ENCODE measurements at regions not wholly inside any gene's neighbourhood (a gene's known extent, or its start where the extent isn't known, plus 50 kb on each side); places are given as distances from the start of the nearest gene placed in this dataset.

- Histone ChIP-seq H3K9me3 (no peaks in the 10 kb centered on the region), H3K4me1 (ENCODE audit: control insufficient read depth in 1 of 2, insufficient read depth in 1 of 2, low read depth in 1 of 2, low read length in 1 of 2) (no peaks in the 10 kb centered on the region), H3K36me3 (no peaks in the 10 kb centered on the region), H3K4me3 (ENCODE audit: low read depth in 1 of 2, low read length in 1 of 2) (no peak overlapping the region), H3K27ac (no peak overlapping the region), H3K27me3 (no peaks in the 10 kb centered on the region)
- TF ChIP-seq CTCF (IDR thresholded peaks at IDR 0.05): no peak
Observed at GRCh38 chrX:20333672-20334071, 67.0 kb upstream of the RPS6KA3 start.

GRCh38 chrX:20330545-20330944 lies 63.8 kb upstream of the RPS6KA3 start:
- no peak for TF ChIP-seq CTCF (IDR thresholded peaks at IDR 0.05)
- no peaks in the 10 kb centered on the region for H3K9me3 ChIP-seq
- H3K4me1 ChIP-seq (ENCODE audit: control insufficient read depth in 1 of 2, insufficient read depth in 1 of 2, low read depth in 1 of 2, low read length in 1 of 2): no peaks in the 10 kb centered on the region
- no peak overlapping the region for H3K27ac ChIP-seq
- H3K36me3 ChIP-seq: no peaks in the 10 kb centered on the region
- H3K27me3 ChIP-seq: no peaks in the 10 kb centered on the region
- H3K4me3 ChIP-seq (ENCODE audit: low read depth in 1 of 2, low read length in 1 of 2): no peak overlapping the region

- H3K27ac ChIP-seq: no peak overlapping the region
- no peaks in the 10 kb centered on the region for H3K9me3 ChIP-seq
- H3K36me3 ChIP-seq: no peaks in the 10 kb centered on the region
- H3K4me3 ChIP-seq (ENCODE audit: low read depth in 1 of 2, low read length in 1 of 2): no peak overlapping the region
- H3K27me3 ChIP-seq: no peaks in the 10 kb centered on the region
- TF ChIP-seq CTCF (IDR thresholded peaks at IDR 0.05): no peak
- no peaks in the 10 kb centered on the region for H3K4me1 ChIP-seq (ENCODE audit: control insufficient read depth in 1 of 2, insufficient read depth in 1 of 2, low read depth in 1 of 2, low read length in 1 of 2)
Observed at GRCh38 chrX:20329435-20329834, 62.7 kb upstream of the RPS6KA3 start.

- Histone ChIP-seq H3K27me3 (no peaks in the 10 kb centered on the region), H3K27ac (no peak overlapping the region), H3K36me3 (no peaks in the 10 kb centered on the region), H3K4me1 (ENCODE audit: control insufficient read depth in 1 of 2, insufficient read depth in 1 of 2, low read depth in 1 of 2, low read length in 1 of 2) (no peaks in the 10 kb centered on the region), H3K4me3 (ENCODE audit: low read depth in 1 of 2, low read length in 1 of 2) (no peak overlapping the region), H3K9me3 (no peaks in the 10 kb centered on the region)
- no peak for TF ChIP-seq CTCF (IDR thresholded peaks at IDR 0.05)
Observed at GRCh38 chrX:20325786-20326388, 59.2 kb upstream of the RPS6KA3 start.

- TF ChIP-seq CTCF (IDR thresholded peaks at IDR 0.05): no peak
- Histone ChIP-seq H3K4me1 (ENCODE audit: control insufficient read depth in 1 of 2, insufficient read depth in 1 of 2, low read depth in 1 of 2, low read length in 1 of 2) (no peaks in the 10 kb centered on the region), H3K4me3 (ENCODE audit: low read depth in 1 of 2, low read length in 1 of 2) (no peak overlapping the region), H3K36me3 (no peaks in the 10 kb centered on the region), H3K27ac (no peak overlapping the region), H3K27me3 (no peaks in the 10 kb centered on the region), H3K9me3 (no peaks in the 10 kb centered on the region)
Observed at GRCh38 chrX:20322887-20323286, 56.2 kb upstream of the RPS6KA3 start.
